Mammary epithelial cell (primary cell): ENCODE measurements at regions not wholly inside any gene's neighbourhood (a gene's known extent, or its start where the extent isn't known, plus 50 kb on each side); places are given as distances from the start of the nearest gene placed in this dataset.

Experiments
- CTCF ChIP-seq, 2 donors: IDR thresholded peaks in 1 of 2; conservative IDR thresholded peaks in 1 of 2; 2 replicates each; pipeline ENCODE4 v1.5.1; 2011 to 2012; ENCODE audit warnings: inconsistent platforms in 2 of 2, low read length in 2 of 2, mild to moderate bottlenecking in 2 of 2, control low read depth in 1 of 2, low read depth in 1 of 2; ENCODE audit not compliant: insufficient read depth in 1 of 2; ENCODE audit errors: extremely low read depth in 1 of 2
- EZH2 ChIP-seq: IDR thresholded peaks from 2 replicates; pipeline ENCODE4 v1.6.1; 2012; ENCODE audit warnings: low read length, inconsistent platforms, borderline replicate concordance

GRCh38 chr2:48808311-48808710 lies 52.8 kb upstream of the LHCGR start:
- TF ChIP-seq CTCF (conservative IDR thresholded peaks at IDR 0.05 in 1 of 2, IDR thresholded peaks at IDR 0.05 in 1 of 2; ENCODE audit: extremely low read depth in 1 of 2, insufficient read depth in 1 of 2, low read depth in 1 of 2, low read length in 2 of 2) = no peak
- TF ChIP-seq EZH2 = no peak
